ACC112 (cell line): ENCODE measurements at regions not wholly inside any gene's neighbourhood (a gene's known extent, or its start where the extent isn't known, plus 50 kb on each side); places are given as distances from the start of the nearest gene placed in this dataset.
"Not testable (repeated sequence)": the region's sequence is repeated elsewhere in the genome, so short reads cannot be mapped to it uniquely, and the experiment has no call there.

ENCODE experiments used
- H2AFZ ChIP-seq: fragments of 200-600 bp; sonication (generic); one replicate; pipeline ENCODE4 v1.6.0; 2017; ENCODE audit warnings: antibody characterized with exemption, low read length; ENCODE audit not compliant: unreplicated experiment
- H3K27ac ChIP-seq: fragments of 200-600 bp; sonication (generic); 2 replicates; pipeline ENCODE4 v1.5.1; 2014; ENCODE audit warnings: low read depth, mild to moderate bottlenecking, antibody characterized with exemption, low read length, moderate library complexity
- H3K27me3 ChIP-seq: fragments of 200-600 bp; sonication (generic); 2 replicates; pipeline ENCODE4 v1.6.1; 2014; ENCODE audit warnings: mild to moderate bottlenecking, antibody characterized with exemption, low read length, moderate library complexity, mixed read lengths; ENCODE audit not compliant: insufficient read depth
- H3K36me3 ChIP-seq: fragments of 200-600 bp; sonication (generic); 2 replicates; pipeline ENCODE4 v1.6.1; 2016; ENCODE audit warnings: mild to moderate bottlenecking, antibody characterized with exemption, low read length, moderate library complexity, mixed read lengths; ENCODE audit not compliant: insufficient read depth
- H3K4me1 ChIP-seq: fragments of 200-600 bp; sonication (generic); one replicate; pipeline ENCODE4 v1.6.1; 2016; ENCODE audit warnings: low read length, mixed read lengths; ENCODE audit not compliant: insufficient read depth, unreplicated experiment, control insufficient read depth
- H3K4me3 ChIP-seq: fragments of 200-600 bp; sonication (generic); 2 replicates; pipeline ENCODE4 v1.5.1; 2014; ENCODE audit warnings: mild to moderate bottlenecking, low read depth, low read length
- H3K79me2 ChIP-seq: fragments of 200-600 bp; sonication (generic); one replicate; pipeline ENCODE4 v1.6.0; 2016; ENCODE audit warnings: low read length; ENCODE audit not compliant: control insufficient read depth, unreplicated experiment, insufficient read depth

- not testable (repeated sequence) for H3K4me1 ChIP-seq, H3K79me2 ChIP-seq, H3K36me3 ChIP-seq, H3K27me3 ChIP-seq, H3K4me3 ChIP-seq, H2AFZ ChIP-seq, H3K27ac ChIP-seq
Measured at GRCh38 chr2:131828633-131829455, 301.2 kb downstream of the CCDC74A start.

- not testable (repeated sequence) for H3K36me3 ChIP-seq, H3K27me3 ChIP-seq, H3K79me2 ChIP-seq, H3K27ac ChIP-seq, H3K4me1 ChIP-seq, H2AFZ ChIP-seq, H3K4me3 ChIP-seq
Measured at GRCh38 chr2:131829456-131830241, 302.0 kb downstream of the CCDC74A start.

- H2AFZ ChIP-seq, H3K4me1 ChIP-seq, H3K27ac ChIP-seq, H3K27me3 ChIP-seq, H3K79me2 ChIP-seq, H3K4me3 ChIP-seq, H3K36me3 ChIP-seq: not testable (repeated sequence)
Measured at GRCh38 chr2:131830242-131830945, 302.7 kb downstream of the CCDC74A start.

- H3K27me3 ChIP-seq, H3K79me2 ChIP-seq, H3K4me1 ChIP-seq, H3K36me3 ChIP-seq, H3K27ac ChIP-seq, H2AFZ ChIP-seq, H3K4me3 ChIP-seq: not testable (repeated sequence)
Measured at GRCh38 chr2:131830946-131831310, 303.2 kb downstream of the CCDC74A start.

GRCh38 chr2:131831450-131832208 is 303.9 kb downstream of the CCDC74A start:
- H3K27ac ChIP-seq, H3K79me2 ChIP-seq, H3K27me3 ChIP-seq, H2AFZ ChIP-seq, H3K4me3 ChIP-seq, H3K36me3 ChIP-seq, H3K4me1 ChIP-seq: not testable (repeated sequence)

GRCh38 chr2:131832209-131832780 is 304.6 kb downstream of the CCDC74A start:
- H3K4me1 ChIP-seq, H3K79me2 ChIP-seq, H3K4me3 ChIP-seq, H3K27me3 ChIP-seq, H2AFZ ChIP-seq, H3K27ac ChIP-seq, H3K36me3 ChIP-seq: not testable (repeated sequence)

- H3K4me1 ChIP-seq, H3K27me3 ChIP-seq, H3K4me3 ChIP-seq, H3K27ac ChIP-seq, H2AFZ ChIP-seq, H3K36me3 ChIP-seq, H3K79me2 ChIP-seq: not testable (repeated sequence)
Measured at GRCh38 chr2:131832917-131833316, 305.2 kb downstream of the CCDC74A start.

- H3K36me3 ChIP-seq, H3K4me3 ChIP-seq, H3K27ac ChIP-seq, H3K79me2 ChIP-seq, H3K27me3 ChIP-seq, H3K4me1 ChIP-seq, H2AFZ ChIP-seq: not testable (repeated sequence)
Measured at GRCh38 chr2:131833367-131834202, 305.9 kb downstream of the CCDC74A start.

- not testable (repeated sequence) for H3K4me1 ChIP-seq, H2AFZ ChIP-seq, H3K27me3 ChIP-seq, H3K36me3 ChIP-seq, H3K4me3 ChIP-seq, H3K27ac ChIP-seq, H3K79me2 ChIP-seq
Measured at GRCh38 chr2:131834203-131835020, 306.7 kb downstream of the CCDC74A start.
